Amniotic stem cell (primary cell): ENCODE measurements at regions not wholly inside any gene's neighbourhood (a gene's known extent, or its start where the extent isn't known, plus 50 kb on each side); places are given as distances from the start of the nearest gene placed in this dataset.
A peak's percentile ranks its signal among the peaks of the same experiment; 100 is the strongest.

Experiments
- DNase-seq: peaks from one replicate; lab custom pipeline; 2025; lab: John Stamatoyannopoulos, UW

DNA sequence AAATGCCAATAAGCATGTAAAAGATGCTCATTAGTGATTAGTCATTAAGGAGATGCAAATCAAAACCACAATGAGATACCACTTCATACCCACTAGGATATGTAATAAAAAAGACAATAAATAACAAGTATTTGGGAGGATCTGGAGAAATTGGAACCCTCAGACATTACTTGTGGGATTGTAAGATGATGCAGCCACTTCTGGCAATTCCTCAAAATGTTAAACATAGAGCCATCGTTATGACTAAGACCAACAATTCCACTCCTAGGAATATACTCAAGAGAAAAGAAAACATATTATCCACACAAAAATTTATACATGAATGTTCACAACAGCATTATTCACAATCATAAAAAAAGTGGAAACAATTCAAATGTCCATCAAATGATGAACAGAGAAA lies 336.2 kb upstream of the PMFBP1 start:
- DNase-seq, result no peak

DNA sequence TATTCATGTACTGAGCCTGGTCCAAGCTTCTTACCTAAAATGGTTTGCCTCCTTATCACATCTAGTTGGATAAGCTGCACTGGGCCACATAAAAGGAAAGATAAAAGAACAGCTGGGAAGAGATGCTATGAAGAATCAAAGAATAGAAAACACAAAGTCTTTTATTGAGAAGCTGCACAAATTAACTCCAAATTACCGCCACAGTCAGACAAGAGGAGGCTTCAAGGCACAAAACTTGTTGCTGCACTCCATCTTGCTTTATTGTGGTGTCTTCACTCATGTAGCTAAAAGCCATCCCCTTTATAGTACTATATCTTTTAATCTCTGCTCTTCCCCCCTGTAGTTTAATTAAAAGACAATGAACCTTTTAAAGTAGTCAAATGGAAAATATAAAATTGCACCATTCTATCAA lies 330.6 kb upstream of the PMFBP1 start:
- no peak for DNase-seq

DNA sequence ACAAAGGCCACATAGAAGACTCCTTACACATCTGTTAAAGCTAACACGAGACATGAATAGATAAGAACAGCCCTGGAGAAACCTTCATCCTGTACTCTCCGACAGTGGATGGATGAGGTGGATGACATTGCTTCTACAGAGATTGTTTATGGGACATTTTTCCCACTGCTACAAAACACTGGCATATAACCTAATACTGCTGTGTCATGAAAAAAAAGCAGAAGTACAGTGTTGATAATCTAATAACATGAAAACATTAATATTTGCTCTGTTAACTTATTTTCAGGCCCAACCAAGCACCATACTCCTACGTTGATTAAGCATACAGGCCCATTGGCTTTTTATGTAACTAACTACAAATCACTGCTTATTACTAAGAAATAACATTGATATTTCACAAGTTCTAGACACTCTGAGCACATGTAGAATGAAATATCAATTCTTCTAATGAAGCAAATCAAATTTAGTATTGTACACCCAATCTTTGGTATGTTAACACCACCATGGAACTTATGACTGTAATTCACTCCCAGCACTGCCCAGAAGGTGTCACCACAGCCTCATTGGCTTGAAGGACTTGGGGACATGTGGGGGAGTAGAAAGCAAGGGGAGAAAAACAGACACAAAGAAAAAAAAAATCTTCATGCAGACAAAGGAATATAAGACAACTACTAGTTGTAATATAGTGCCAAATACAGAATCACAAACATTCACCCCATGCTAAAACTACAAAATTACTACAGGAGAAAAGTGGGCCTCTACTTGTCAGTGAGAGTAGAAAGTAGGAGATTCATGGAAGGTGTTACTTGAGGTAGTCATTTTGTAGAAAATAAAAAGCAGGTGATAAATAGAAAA lies 330.0 kb upstream of the PMFBP1 start:
- peak; percentile 49 for DNase-seq

DNA sequence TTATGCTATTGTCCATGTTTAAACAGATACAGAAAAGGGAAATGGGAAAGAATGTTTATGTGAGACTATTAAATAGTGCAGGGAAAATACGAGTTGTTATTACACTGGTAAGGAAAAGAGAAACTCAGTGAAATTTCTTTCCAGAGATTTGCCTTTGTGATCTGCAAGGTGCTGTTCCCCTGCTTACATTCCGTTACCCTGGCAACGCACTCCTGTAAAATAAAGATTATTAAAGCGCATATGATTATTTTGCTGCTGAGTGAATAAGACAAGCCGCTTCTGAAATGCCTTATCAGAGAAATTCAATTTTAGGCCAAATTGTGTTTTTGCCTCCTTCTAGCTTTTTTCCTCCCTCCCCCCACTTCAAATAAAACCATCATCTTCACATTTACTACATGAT lies 328.6 kb upstream of the PMFBP1 start:
- DNase-seq, result no peak

DNA sequence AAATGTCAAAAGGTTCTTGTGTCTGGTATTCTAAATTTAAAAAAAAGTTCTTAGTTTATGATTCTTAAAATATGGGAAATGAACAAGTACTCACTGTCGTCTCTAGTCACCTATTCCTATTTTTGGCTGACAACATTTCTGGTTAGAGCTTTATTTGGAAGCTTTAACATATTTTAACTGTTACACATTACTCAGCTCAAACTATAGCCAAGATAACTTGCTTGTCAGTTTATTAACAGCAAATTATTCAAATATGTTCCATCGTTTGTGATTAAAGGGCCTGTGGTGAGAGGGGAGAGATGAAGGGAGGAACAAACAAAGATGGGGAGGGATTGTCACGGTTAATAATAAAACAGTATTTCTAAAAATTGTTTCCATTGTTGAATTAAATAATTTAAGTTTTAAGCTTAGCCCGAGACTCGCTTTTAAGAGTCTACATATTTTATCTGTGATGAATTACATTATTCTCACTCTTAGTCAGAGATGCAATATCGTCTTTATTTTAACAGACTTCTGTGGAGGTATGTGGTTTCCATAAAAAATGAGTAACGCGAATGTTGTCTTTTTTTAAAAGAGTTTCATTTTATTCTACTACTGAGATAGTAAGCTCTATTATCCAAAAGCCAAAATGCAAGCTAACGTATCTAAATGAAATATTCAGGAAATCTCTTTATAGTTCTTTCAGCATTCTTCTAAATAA lies 321.9 kb upstream of the PMFBP1 start:
- DNase-seq, result peak; percentile 11

DNA sequence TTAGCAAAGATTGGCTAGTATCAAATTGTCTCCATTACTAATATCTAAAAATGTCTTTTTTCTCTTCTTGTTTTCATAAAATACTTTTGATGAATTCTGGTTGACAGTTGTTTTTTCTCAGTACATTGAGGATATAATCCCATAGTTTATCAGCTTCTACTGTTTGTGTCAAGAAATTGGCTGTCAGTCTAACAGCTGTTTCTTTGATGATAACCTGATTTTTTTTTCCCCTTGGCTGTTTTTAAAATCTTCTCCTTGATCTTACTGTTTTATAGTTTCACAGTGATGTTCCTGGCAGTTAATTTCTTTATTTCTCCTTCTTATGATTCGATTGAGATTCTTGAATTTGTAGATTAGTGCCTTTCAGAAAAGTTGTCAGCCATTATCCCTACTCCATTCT lies 315.3 kb upstream of the PMFBP1 start:
- no peak for DNase-seq

DNA sequence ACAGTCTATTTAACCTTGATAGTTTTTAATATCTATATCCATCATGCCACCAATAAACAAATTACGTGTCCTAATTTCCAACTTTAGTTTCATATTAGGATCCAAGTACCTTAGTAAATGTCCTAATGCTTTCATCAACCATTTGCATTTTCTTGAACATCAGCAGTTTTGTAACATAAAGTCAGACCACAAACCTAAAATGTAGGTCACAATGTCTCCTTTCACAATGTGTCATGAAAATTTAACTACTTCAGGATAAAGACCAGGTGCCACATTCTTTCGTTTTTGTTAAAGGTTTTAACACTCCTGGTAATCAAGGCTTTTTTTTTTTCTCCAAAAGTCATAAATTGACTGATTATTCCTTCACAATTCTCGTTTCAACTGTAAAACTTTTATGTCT lies 310.7 kb upstream of the PMFBP1 start:
- no peak for DNase-seq

DNA sequence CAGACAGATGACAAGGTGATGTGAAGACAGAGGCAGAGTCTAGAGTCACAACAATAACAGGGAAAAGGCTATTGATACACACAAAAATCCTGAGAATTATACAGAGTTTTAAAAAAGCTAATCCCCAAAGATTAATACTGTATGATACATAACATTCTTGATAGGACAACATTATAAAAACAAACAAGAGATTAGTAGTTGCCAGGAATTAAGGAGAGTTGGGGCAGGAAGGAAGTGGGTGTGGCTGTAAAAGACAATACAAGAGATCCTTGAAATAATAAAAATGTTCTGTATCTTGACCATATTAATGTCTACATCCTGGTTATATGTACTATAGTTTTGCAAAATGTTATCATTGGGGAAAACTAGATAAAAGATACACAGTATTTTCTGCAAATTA lies 309.5 kb upstream of the PMFBP1 start:
- DNase-seq, result no peak

DNA sequence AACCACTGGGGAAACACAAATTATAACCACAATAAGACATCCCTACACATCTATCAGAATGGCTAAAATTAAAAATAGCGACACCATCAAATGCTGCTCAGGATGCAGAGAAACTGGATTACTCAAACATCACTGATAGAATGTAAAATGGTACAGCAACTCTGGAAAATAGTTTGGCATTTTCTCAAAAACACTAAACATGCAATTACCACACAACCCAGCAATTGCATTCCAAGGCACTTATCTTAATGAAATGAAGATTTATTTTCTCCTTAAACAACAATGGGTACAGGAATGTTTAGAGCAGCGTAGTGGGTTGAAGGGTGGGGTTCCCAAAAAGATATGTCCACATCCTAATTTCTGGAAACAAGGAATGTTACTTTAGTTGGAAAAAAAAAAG lies 309.0 kb upstream of the PMFBP1 start:
- no peak for DNase-seq

DNA sequence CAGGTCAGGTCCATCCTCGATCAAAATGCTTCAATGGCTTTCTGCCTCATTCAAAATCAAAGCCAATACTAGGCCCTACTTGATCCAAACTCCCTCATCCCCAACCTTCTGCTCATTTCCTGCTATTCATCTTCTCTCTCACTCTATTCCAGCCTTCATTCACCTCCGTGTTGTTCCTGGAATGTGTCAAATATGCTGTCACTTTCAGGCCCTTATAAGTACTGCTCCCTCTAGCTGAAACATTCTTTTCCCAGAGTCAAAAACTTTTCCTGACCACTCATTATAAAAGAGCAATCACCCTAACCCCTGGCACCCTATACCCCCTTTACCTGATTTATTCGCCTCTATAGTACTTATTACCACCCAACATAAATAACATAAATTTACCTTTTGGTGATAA lies 303.7 kb upstream of the PMFBP1 start:
- DNase-seq, result no peak

DNA sequence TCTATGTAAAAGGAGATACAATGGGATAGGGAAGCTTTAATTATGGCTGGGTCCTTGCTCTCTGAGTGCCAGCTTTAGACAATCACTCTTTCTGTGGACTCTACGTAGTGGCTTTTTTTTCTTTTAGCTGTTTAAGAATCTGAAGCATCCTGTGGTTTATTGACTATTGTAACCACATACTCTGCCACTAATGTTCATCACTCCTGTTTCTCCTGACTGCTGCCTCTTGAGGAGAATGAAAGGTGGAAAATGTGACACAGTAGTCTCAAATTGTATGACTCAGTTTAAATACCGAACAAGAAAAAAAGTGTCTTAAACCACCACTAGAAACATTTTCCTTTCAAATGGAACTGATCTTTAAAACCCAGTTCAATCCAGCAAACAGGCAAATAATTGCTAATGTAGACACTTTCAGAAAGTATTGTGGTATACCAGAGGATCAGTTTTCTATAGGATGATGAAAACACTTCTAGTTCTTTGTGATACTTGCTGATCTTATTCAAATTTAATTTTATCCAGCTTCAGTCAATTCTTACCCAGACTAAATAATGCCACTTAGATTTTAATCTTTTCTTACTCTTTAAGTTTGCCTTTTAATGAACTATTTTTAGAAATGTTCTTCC lies 302.7 kb upstream of the PMFBP1 start:
- DNase-seq, result peak; percentile 53

DNA sequence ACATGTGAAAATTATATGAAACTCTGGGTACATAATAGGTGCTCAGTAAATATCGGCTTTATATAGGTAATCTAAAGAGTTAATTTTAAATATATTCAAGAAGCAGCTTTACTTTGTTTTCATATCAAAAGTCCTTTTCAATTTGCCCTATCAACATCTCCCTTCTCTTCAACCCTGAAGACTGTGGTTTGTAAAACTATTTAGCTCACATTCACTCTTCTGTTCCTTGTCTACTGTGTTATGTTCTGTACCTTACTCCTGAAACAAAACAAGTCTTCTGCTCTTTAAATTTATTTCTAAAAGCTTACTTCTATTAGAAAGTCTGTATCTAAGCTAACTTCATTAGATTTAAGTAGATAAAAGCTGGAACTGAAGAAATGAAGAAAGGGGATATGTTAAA lies 301.7 kb upstream of the PMFBP1 start:
- no peak for DNase-seq

DNA sequence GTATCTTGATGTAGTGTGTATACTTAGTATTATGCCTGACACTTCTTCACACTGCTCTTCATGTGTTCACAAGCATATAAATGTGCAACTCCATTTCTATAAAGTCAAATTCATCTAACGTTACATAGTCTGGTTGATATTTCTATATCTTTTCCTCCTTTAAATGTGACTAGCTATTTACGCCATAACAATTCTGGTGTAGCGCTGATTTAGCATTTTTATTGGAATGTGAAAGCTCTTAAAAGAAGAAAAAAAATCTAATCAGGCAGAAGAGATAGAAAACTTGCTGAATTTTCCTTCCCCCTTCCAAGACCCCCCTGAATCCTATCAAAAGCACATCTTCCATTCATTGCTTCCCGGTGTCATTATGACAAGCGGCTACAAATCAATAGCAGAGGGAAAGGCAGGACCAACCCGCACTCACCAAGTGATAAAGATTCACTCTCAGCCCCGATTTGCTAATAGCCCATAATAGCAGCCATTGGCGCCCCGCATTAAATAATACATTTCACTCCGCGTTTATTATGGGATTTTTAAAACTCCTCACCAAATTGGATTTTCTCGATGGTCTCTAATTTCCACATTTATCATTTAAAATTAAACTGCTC lies 299.5 kb upstream of the PMFBP1 start:
- DNase-seq, result no peak

DNA sequence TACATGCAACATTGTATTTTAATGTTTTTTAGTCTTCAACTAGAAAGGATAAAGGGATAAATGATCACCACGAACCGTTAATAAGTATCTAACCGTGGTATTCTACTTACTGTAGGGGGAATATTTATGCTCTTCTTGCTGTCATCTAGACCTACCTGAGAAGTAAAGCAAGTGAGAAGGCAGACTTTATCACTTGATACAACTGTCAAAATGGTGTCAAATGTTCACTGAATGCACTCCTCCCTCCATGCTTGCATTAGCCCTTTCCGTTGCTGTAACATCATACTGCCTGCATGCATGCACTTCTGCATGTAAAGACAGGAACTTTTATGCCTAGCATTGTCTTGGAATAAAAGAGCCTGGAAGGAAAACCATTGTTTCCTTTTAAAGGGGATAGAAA lies 298.6 kb upstream of the PMFBP1 start:
- no peak for DNase-seq

DNA sequence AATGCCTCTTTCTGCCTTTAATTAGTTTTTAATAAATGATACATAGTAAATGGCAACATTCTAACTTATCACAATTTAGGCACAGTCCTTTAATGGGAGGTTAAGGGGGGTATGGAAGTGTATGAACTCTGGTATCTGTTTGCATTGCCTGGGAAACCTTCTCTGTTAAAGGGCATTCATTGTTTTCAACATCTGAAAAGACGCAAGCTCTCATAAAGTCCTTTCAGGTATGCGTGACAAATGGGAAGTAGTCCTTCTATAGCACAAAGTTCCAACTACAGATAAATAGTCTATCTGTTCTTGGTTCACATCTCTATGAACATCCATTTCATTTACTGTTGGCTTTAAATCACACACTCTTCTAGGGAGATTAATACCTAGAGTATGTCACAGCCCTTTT lies 298.0 kb upstream of the PMFBP1 start:
- no peak for DNase-seq

DNA sequence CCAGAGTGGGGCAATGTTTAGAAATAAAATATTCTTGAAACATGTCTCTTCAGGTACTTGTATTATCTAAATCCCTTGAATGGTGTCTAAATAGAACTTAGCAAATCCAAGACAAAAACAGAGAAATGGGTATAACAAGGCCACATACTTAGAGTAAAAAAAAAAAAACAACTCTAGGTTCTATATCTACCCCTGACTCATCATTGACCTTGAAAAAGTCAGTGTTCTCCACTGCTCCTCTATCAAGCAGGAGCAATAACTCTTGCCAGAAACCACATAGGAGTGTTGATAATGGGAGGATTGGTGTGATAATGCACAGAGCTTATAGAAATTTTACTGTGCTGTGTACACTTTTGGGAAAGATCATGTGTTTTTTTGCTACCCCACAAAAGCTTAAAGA lies 296.6 kb upstream of the PMFBP1 start:
- no peak for DNase-seq

DNA sequence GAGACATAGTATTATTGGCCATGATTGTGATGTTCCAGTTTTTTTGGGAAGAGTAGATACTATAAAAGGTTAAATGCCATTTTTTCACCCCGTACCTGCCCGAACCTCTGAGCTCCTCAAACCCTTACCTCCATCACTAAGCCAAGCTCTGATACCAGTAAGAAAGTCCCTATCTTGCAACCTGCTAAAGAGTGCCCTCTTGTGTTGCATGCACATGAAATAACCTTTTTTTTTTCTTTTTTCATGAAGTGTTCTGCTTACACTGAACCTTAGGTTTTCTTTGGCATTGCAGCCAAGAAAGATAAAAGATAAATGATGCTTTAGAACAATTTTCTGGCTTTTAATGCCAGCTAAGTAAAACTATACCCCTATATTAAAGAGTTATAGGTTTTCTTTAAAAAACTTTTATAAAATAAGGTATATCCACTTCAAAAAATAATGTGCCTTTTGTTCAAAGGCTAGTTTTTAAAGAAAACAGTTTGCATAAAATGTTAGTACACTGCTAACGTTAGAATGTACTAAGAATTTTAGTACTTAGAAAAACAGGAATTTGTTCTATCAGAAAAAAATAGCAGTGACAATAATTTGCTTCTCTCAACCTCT lies 295.3 kb upstream of the PMFBP1 start:
- peak; percentile 18 for DNase-seq

DNA sequence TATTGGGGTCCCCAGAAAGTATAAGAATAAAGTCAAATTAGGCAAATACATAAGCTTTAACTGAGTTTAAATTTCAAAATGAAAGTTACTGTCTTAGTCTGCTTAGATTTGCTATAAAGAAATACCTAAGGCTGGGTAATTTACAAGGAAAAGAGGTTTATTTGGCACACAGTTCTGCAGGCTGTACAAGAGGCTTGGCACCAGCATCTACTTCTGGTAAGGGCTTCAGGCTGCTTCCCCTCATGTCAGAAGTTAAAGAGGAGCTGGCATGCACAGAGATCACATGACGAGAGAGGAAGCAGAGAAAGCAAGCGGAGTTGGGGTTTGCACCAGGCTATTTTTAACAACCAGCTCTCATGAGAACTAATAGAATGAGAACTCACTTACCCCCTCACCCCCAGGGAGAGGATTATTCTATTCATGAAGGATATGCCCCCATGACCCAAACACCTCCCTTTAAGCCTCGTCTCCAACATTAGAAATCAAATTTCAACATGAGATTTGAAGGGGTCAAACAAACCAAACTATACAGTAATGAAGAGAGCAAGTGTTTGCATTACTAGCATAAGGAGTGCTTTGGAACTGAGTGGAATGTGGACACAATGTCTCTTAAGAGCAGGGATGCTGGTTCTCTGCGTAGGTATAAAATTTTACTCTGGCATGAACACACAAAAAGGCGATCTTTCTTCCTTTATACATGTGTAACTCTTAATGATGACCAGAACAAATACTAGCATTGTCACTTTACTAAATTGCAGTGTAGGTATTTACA lies 292.8 kb upstream of the PMFBP1 start:
- no peak for DNase-seq

DNA sequence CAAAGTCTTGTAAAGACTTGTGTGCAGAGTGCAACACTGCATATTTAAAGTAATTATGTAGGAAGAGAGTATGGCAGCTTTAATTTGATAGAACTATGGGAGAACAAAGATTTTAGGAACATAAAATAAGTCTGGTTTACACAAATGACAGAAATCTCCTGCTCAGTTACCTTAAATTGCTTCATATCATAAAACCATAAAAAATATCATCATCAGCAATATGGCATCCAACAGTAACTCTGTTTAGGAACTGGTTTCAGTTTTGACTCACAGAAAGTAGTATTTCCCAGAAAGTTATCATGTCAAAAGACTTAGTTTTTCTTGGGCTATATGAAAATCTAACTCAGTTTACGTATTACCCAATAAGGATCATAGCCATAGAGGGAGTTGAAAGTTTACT lies 292.1 kb upstream of the PMFBP1 start:
- no peak for DNase-seq

DNA sequence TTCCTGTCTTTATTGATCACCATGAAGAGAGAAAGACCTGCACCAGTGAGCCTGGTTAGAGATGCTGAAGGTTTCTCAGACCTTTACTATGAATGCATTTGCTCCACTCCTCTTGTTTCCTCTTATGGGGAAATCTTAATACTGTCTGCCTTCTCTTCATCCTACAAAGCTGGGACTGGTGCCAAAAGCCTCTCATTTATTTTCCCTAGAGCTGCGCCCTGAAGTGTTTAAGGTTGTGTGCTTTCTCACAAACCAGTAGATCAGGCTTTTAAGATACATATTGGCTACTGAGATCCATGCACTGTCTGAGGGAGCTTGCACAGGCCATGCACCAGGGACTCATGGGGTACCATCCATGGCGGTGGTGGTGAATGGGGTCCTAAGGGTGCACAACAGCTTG lies 286.1 kb upstream of the PMFBP1 start:
- no peak for DNase-seq

DNA sequence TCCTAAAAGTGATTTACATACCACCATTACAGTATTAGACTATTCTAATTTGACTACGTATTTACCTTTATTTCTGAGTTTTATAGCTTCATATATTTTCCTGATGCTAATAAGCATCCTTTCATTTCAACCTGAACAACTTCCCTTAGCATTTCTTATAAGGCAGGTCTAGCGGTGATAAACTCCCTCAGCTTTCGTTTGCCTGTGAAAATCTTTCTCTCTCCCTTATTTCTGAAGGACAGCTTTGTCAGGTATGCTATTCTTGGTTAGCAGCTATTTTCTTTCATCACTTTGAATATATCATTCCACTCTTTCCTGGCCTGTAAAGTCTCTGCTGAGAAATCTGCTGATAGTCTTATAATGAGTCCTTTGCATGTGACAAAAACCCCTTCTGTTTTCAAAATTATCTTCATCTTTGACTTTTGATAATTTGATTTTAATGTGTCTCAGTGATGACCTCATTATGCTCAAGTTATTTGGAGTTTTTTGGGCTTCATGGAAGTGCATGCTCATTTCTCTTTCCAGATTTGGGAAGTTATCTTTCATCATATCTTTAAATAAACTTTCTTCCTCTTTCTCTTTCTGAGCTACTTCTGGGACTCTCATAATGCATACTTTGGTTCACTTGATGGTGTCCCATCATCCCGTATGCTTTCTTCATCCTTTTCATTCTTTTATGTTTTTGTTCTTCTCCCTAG lies 285.4 kb upstream of the PMFBP1 start:
- no peak for DNase-seq
